HG03460 (cell line): ENCODE measurements at regions not wholly inside any gene's neighbourhood (a gene's known extent, or its start where the extent isn't known, plus 50 kb on each side); places are given as distances from the start of the nearest gene placed in this dataset.

Source experiments
- ATAC-seq: cut with Tn5 transposase; IDR thresholded peaks from one replicate; pipeline ENCODE4 v1.9.1; 2021; ENCODE audit not compliant: unreplicated experiment

GRCh38 chr9:115209601-115210306 is 91.8 kb upstream of the TNC start:
- peak; percentile 35 for ATAC-seq

DNA sequence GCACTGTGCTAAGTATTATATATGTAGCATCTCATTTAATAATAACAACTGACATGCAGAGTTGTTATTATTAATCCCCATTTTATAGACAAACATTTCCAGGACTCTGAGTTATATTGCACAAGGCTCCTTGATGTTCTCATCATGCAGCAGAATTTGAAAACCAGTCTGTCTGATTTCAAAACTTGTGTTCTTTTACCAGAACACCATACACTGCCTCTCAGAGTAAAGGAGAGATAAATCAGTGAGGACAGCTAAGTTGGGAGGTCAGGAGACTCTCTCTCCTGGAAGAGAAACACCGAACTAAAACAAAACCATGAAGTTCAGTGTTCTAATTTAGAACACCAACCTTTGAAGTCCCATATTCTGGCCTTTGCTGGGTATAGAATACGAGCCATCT is 92.7 kb upstream of the TNC start:
- no peak for ATAC-seq

GRCh38 chr9:115211413-115212124 is 93.6 kb upstream of the TNC start:
- ATAC-seq = peak; percentile 57

DNA sequence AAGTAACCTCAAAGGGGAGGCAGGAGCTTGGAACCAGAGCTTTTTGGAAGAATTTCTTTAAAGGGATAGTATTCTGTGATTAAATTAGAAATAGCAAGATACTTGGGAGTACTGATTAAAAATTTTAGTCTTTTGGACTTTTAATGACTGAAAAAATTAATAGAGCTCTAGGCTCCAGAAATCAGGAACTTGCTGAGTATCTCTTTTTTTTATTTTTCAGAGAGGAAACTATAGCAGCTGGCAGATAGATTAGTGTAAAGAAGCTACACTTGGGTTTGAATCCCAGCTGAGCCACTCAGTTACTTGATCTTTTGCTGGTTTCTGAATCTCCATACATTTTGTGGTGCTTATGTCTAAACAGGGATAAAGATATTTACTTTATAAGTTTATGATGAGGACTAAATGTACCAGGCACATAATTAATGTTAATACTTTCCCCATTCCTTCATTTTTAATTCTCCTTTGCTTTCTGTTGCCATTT is 94.2 kb upstream of the TNC start:
- ATAC-seq = no peak

DNA sequence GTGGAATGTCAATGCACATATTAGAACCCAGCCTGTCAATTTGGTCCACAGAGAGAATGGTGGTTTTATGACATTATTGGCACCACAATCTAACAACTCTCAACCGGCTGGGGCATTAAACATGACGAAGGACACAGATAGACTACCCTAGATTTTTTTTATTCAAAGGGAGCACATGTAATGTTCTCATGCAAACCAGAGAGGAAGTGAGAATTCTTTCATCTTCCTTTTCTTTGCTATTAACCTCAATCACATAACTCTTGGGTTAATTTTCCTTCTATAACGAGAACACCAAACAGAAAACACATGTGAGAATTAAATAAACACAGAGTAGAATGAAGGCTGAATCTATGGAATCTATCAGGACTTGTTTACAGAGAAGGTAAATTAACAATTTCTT is 94.9 kb upstream of the TNC start:
- ATAC-seq = no peak

- no peak for ATAC-seq
Observed at GRCh38 chr9:115213818-115214334, 95.9 kb upstream of the TNC start.

DNA sequence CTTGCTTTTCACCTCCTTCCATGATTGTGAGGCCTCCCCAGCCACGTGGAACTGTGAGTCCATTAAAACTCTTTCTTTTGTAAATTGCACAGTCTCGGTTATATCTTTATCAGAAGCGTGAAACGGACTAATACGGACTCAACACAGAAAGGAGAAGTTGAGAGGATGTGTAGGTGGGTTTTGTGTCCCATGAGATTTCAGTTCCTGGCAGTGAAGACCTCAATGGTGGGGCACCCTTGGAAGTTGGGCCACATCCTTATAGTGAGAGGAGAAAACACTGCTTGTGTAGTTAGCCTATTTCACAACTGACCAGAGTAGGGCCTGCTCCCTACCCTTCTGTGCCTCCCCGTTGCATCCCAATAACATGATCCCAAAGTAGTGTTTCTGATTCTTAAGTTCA is 98.9 kb upstream of the TNC start:
- ATAC-seq = no peak

DNA sequence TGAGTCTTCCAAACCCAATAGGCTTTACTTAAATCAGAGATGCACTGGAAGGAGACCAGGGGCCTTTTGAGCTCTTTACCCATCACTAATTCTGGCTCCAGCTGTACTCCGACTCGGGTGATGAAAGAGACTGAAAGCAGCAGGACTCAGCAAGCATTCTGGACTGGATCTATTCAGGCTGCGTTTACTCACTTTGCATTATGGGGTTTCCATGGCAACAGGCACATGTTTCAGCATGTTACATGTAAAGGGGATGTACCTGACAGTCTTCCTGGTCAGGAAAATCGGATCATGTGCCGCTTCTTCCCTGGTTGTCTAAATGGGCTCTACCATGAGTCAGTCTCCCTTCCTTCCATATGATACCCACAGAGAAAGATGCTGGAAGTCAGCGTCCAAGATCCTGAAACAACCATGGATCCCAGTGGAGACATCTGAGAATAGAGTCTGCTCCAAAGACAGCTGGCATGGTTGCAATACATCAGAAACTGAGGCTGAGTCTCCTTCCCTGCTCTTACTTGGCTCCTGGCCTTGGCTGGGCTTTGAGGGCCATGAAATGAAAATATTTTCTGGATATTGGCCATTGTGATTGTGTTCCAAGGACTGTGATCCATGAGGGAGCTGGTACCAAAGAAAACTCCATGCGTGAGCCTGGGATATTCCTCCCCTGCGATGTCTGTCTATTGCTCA is 102.5 kb upstream of the TNC start:
- ATAC-seq = no peak

DNA sequence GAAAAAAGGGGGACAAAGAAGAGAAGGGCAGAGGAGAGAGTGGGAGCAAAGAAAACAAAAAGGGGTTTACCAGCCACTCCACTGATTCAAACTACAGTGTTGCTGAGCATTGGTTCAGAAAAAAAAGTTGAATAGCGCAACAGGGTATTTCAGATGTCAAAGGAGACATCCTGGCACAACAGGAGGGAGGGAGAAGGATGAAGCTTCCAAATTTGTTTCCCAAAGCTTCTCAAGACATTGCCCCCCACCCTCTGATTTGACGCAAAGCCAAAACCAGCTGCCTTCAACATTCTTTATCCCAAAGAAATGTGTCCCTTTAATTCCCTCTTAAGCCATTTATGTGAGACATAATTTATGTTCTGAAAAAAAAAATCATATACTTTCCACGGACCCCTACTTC is 105.5 kb upstream of the TNC start:
- no peak for ATAC-seq

DNA sequence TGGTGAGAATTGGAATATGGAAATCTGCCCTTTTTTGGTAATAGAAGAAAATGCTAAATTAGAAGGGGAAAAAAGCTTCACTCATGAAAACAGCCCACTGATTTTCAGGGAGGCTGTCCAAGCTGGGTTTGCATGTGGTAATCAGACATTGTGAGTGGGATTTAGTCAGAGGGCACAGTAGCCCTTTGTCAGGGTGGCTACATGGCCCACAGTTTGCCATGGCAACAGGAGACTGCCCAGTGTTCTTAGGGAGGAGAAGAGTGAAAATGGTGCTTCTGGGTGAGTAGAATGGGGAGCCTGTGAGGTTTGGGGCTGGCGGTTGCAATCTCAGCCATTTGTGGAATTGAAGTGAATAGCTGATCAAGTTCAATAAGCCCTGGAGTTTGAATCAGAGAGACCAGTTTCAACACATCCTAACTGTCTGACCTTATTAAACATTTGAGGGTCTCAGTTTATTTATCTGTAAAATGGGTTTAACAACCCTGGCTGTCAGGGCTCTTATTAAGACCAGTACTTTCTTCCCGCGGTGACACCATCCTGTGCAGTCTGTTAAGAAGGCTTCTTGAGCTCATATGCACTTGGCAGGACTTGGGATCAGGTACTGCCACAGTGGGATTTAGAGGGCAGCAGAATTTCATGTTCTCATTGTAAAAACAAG is 107.6 kb upstream of the TNC start:
- ATAC-seq = no peak

- ATAC-seq = no peak
Observed at GRCh38 chr9:115226152-115226551, 108.2 kb upstream of the TNC start.

DNA sequence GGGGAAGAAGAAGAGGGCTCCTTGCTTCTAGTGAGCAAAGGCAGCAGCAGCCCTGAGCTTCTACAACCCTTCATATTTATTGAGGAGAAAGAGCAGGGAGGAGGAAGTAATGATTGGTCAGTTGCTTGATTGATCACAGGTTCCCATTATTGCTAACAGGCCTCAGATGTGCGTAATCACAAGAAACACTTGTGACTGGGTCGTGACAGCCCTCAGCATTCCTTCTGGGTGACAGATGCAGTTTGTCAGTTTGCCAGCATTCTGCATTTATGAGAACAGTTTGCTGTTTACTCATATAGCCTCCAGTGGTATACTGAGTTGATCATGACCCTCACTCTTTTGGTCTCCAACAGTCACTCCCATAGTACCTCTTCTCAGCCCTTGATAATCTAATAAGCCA is 111.5 kb upstream of the TNC start:
- ATAC-seq = no peak

- no peak for ATAC-seq
Observed at GRCh38 chr9:115230924-115231515, 113.1 kb upstream of the TNC start.

GRCh38 chr9:115232181-115232774 is 114.3 kb upstream of the TNC start:
- no peak for ATAC-seq

GRCh38 chr9:115234094-115234493 is 116.1 kb upstream of the TNC start:
- no peak for ATAC-seq

GRCh38 chr9:115235221-115235620 is 117.3 kb upstream of the TNC start:
- no peak for ATAC-seq

- no peak for ATAC-seq
Observed at GRCh38 chr9:115237385-115237998, 119.5 kb upstream of the TNC start.

DNA sequence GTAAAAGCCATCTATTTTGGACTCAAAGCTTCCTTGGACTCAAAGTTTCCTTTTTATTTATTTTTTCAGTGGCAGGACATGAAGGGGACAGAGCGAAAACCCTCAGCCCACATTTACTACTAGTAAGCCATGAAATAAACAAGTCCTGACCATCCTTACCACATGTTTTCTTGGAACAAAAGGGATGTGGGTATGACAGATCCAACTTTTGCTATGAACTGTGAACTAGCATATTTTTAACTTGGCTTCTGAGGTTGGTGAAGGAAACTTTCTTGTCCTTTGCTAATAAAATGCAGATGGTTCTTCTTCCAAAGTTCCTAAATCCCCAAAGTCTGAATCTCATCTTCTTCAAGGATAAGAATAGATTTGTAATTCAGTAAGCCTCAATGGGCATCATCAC is 122.7 kb upstream of the TNC start:
- no peak for ATAC-seq

DNA sequence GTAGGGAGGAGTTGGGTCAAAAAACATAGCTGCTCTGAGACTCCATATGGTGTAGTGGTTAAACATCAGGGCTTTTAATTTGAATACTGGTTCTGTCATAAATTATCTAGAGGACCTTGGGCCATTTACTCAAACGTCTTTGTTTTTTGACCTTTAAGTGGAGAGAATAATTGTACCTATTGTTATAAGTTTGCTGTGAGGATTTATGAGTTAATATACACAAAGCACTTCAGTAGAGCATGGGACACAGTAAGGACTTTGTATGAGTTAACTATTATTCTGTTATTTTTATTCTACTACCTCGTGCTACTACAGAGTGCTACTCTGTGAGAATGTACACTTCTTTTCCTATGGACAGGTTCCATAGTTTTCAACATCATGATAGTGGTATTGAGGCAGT is 123.7 kb upstream of the TNC start:
- no peak for ATAC-seq

- ATAC-seq = no peak
Observed at GRCh38 chr9:115249488-115249887, 131.5 kb upstream of the TNC start.
